ENCODE measurements at regions not wholly inside any gene's neighbourhood (a gene's known extent, or its start where the extent isn't known, plus 50 kb on each side); places are given as distances from the start of the nearest gene placed in this dataset.

- TF ChIP-seq EZH2phosphoT487 (IDR thresholded peaks at IDR 0.05; ENCODE audit: borderline replicate concordance) (no peak), CTCF (conservative IDR thresholded peaks at IDR 0.05; ENCODE audit: low read length) (no peak)
Observed at GRCh38 chr5:2651116-2651515, 100.4 kb downstream of the IRX2 start.

Measured in Loucy (cell line).